ENCODE measurements at regions not wholly inside any gene's neighbourhood (a gene's known extent, or its start where the extent isn't known, plus 50 kb on each side); places are given as distances from the start of the nearest gene placed in this dataset.

DNA sequence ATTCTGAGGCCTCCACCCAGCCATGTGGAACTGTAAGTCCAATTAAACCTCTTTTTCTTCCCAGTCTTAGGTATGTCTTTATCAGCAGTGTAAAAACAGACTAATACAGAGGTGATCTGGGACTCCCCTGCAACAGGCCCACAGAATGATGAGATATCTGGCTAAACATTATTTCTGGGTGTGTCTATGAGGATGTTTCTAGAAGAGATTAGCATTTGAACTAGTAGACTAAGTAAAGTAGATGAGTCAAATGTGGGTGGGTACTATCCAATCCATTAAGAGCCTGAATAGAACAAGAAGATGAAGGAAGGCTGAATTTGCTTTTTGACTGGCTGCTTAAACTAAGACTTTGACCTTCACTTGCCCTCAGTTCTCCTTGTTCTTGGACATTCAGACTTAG lies 396.5 kb upstream of the LRRC7 start:
- TF ChIP-seq GATA2 (IDR thresholded peaks at IDR 0.05; ENCODE audit: low read depth, low read length) (no peak), GATA3 (IDR thresholded peaks at IDR 0.05; ENCODE audit: low read depth, low read length) (no peak)
